HepG2 (cell line): ENCODE measurements at regions not wholly inside any gene's neighbourhood (a gene's known extent, or its start where the extent isn't known, plus 50 kb on each side); places are given as distances from the start of the nearest gene placed in this dataset.

ENCODE experiments used
- ATAC-seq: fragments of 200-7000 bp; cut with Tn5 transposase; 3 replicates; pipeline ENCODE4 v1.9.1; 2020; ENCODE audit warnings: mild to moderate bottlenecking, moderate library complexity
- BruUV-seq: library from RNA; stranded (reverse); fragments of 400-500 nt; replicated peaks from 2 replicates; lab custom pipeline; 2021; lab: Mats Ljungman, UMichigan
- CTCF ChIA-PET: fragments of 300-600 bp; formaldehyde crosslinking; extraction: SDS; loops from one replicate; lab custom pipeline; 2021; ENCODE audit warnings: low total read pairs, inconsistent platforms, low intra/inter-chr PET ratio; lab: Yijun Ruan, JAX
- POLR2A ChIA-PET: fragments of 350-600 bp; sonication (Branson Sonifier 250); formaldehyde crosslinking; loops from one replicate; lab custom pipeline; 2020; ENCODE audit warnings: antibody characterized with exemption, inconsistent platforms; lab: Yijun Ruan, JAX
- DNase-seq: peaks from one replicate; pipeline ENCODE4 v3.0.0-alpha.2; 2015; ENCODE audit warnings: low spot score
- FAIRE-seq: peaks from 3 replicates; lab custom pipeline; 2011; peaks lifted over from hg19 to GRCh38; lab: Jason Lieb, UNC
- H2AFZ ChIP-seq: one replicate; pipeline ENCODE4 v1.6.1; 2011; ENCODE audit warnings: low read length, inconsistent platforms
- H3K27ac ChIP-seq: fragments of 300-600 bp; 3 replicates; pipeline ENCODE4 v1.8.0; 2011; ENCODE audit warnings: mixed run types, mild to moderate bottlenecking, mixed read lengths, low read length, inconsistent platforms; ENCODE audit not compliant: insufficient read depth; ENCODE audit errors: extremely low read length
- H3K27me3 ChIP-seq, 2 experiments: fragments of 200-600 bp in 1 of 2; 2 replicates in 1 of 2; 3 replicates in 1 of 2; pipeline versions ENCODE4 v1.6.0 to v1.8.0; 2011; ENCODE audit warnings: low read length in 2 of 2, mild to moderate bottlenecking in 2 of 2, moderate library complexity in 2 of 2, inconsistent platforms in 1 of 2; ENCODE audit not compliant: insufficient read depth in 2 of 2, control insufficient read depth in 1 of 2
- H3K36me3 ChIP-seq, 2 experiments: fragments of 200-600 bp in 1 of 2; replicated peaks in 1 of 2; 2 replicates in 1 of 2; 3 replicates in 1 of 2; pipeline versions ENCODE4 v1.5.1 to v1.8.0; 2011; ENCODE audit warnings: low read length in 2 of 2, inconsistent platforms in 1 of 2; ENCODE audit not compliant: insufficient read depth in 2 of 2, control insufficient read depth in 1 of 2
- H3K4me1 ChIP-seq: 2 replicates; pipeline ENCODE4 v1.5.1; 2012; ENCODE audit warnings: low read length, inconsistent platforms; ENCODE audit not compliant: insufficient read depth
- H3K4me2 ChIP-seq: 2 replicates; pipeline ENCODE4 v1.6.0; 2011; ENCODE audit warnings: low read depth, low read length, inconsistent platforms
- H3K4me3 ChIP-seq, 3 experiments: fragments of 200-600 bp in 1 of 3; sonication (generic), shearing (Covaris generic) in 1 of 3; replicated peaks in 1 of 3; 2 replicates each; pipeline ENCODE4 v1.5.1; 2011 to 2016; ENCODE audit warnings: low read length in 3 of 3, inconsistent platforms in 2 of 3, low read depth in 2 of 3, mild to moderate bottlenecking in 2 of 3, control low read depth in 1 of 3, mixed read lengths in 1 of 3; ENCODE audit not compliant: insufficient read depth in 1 of 3
- H3K79me2 ChIP-seq: one replicate; pipeline ENCODE4 v1.6.1; 2011; ENCODE audit warnings: low read length, inconsistent platforms; ENCODE audit not compliant: insufficient read depth
- H3K9ac ChIP-seq: 2 replicates; pipeline ENCODE4 v1.6.0; 2011; ENCODE audit warnings: mild to moderate bottlenecking, low read depth, low read length, inconsistent platforms; ENCODE audit not compliant: insufficient read depth
- H3K9me3 ChIP-seq: 2 replicates; pipeline ENCODE4 v1.5.1; 2012; ENCODE audit warnings: mild to moderate bottlenecking, low read length
- H4K20me1 ChIP-seq: 2 replicates; pipeline ENCODE4 v1.6.0; 2011; ENCODE audit warnings: inconsistent platforms, mild to moderate bottlenecking, low read length, moderate library complexity; ENCODE audit not compliant: insufficient read depth
- CBX2 ChIP-seq, 2 experiments: fragments of 200-600 bp in 1 of 2; sonication (generic); formaldehyde crosslinking in 1 of 2; IDR thresholded peaks; 2 replicates each; pipeline versions ENCODE4 v1.7.0 to v1.8.1; 2018 to 2022; ENCODE audit warnings: low read depth in 2 of 2, low read length in 1 of 2, mild to moderate bottlenecking in 1 of 2, missing genetic modification reagents in 1 of 2
- CHCHD3 ChIP-seq: sonication (generic); formaldehyde crosslinking; IDR thresholded peaks from 2 replicates; pipeline ENCODE4 v1.8.0; 2022; ENCODE audit warnings: mild to moderate bottlenecking, missing genetic modification reagents, moderate library complexity
- FOSL2 ChIP-seq: sonication (generic); formaldehyde crosslinking; IDR thresholded peaks from 2 replicates; pipeline ENCODE4 v1.4.0; 2020; ENCODE audit warnings: missing genetic modification reagents
- FOXK2 ChIP-seq: fragments of 450-650 bp; IDR thresholded peaks from 2 replicates; pipeline ENCODE4 v1.6.1; 2016
- HNRNPK ChIP-seq: fragments of 200-400 bp; formaldehyde crosslinking; IDR thresholded peaks from 2 replicates; pipeline ENCODE4 v1.6.1; 2018; ENCODE audit warnings: low read length, low read depth, moderate library complexity, mild to moderate bottlenecking; ENCODE audit not compliant: poor library complexity, severe bottlenecking
- KDM3A ChIP-seq: IDR thresholded peaks from 2 replicates; pipeline ENCODE4 v1.6.1; 2018; ENCODE audit warnings: low read depth, missing compliant biosample characterization
- KMT2B ChIP-seq: IDR thresholded peaks from 2 replicates; pipeline ENCODE4 v1.6.1; 2016; ENCODE audit warnings: missing genetic modification reagents, missing compliant biosample characterization
- MAFG ChIP-seq: sonication (generic); formaldehyde crosslinking; IDR thresholded peaks from 2 replicates; pipeline ENCODE4 v1.5.1; 2020; ENCODE audit warnings: mild to moderate bottlenecking, missing genetic modification reagents
- SMARCE1 ChIP-seq: fragments of 450-650 bp; IDR thresholded peaks from 2 replicates; pipeline ENCODE4 v1.6.1; 2017; ENCODE audit warnings: borderline replicate concordance
- ZNF546 ChIP-seq: sonication (generic); formaldehyde crosslinking; conservative IDR thresholded peaks from 2 replicates; pipeline ENCODE4 v1.8.1; 2023; ENCODE audit warnings: mild to moderate bottlenecking, missing genetic modification reagents
- ZNF563 ChIP-seq: sonication (generic); formaldehyde crosslinking; IDR thresholded peaks from 2 replicates; pipeline ENCODE4 v1.8.0; 2022; ENCODE audit warnings: mild to moderate bottlenecking, moderate library complexity, missing genetic modification reagents
- ZNF782 ChIP-seq: sonication (generic); formaldehyde crosslinking; IDR thresholded peaks from 2 replicates; pipeline ENCODE4 v1.4.0; 2020; ENCODE audit warnings: missing genetic modification reagents, mild to moderate bottlenecking, borderline replicate concordance
- ZNF792 ChIP-seq: IDR thresholded peaks from 2 replicates; pipeline ENCODE4 v1.6.1; 2016
- ZNF841 ChIP-seq: sonication (generic); formaldehyde crosslinking; IDR thresholded peaks from 2 replicates; pipeline ENCODE4 v1.8.1; 2023; ENCODE audit warnings: missing genetic modification reagents, borderline replicate concordance
- WGBS: methylation state at CpG from one replicate; pipeline ENCODE4 v1.1.6; 2017; ENCODE audit warnings: low lambda C conversion rate; 5-methylcytosine and 5-hydroxymethylcytosine counted together
- in situ Hi-C: cut with HindIII; loops from 2 replicates; pipeline ENCODE4 v1.10.0; 2017; ENCODE audit warnings: low pct_unique_long_range_greater_than_20kb; ENCODE audit not compliant: extremely low pct_ligation_motif_present
- intact Hi-C: fragments of 100-400 bp; cut with micrococcal nuclease; formaldehyde crosslinking; loops from one replicate; pipeline ENCODE4 v1.10.0; 2022; ENCODE audit not compliant: unreplicated experiment
- TF ChIP-seq, protein P1 (sequence below): sonication (generic); formaldehyde crosslinking; IDR thresholded peaks from 2 replicates; pipeline ENCODE4 v1.5.1; 2020; ENCODE audit warnings: missing genetic modification reagents, mild to moderate bottlenecking, borderline replicate concordance
- TF ChIP-seq, protein P2 (sequence below): sonication (generic); formaldehyde crosslinking; IDR thresholded peaks from 2 replicates; pipeline ENCODE4 v1.8.1; 2023; ENCODE audit warnings: mild to moderate bottlenecking, missing genetic modification reagents, borderline replicate concordance
- TF ChIP-seq, protein P3 (sequence below): sonication (generic); formaldehyde crosslinking; IDR thresholded peaks from 2 replicates; pipeline ENCODE4 v1.5.0; 2020; ENCODE audit warnings: mild to moderate bottlenecking, missing genetic modification reagents, borderline replicate concordance
- TF ChIP-seq, protein P4 (sequence below): sonication (generic); formaldehyde crosslinking; IDR thresholded peaks from 2 replicates; pipeline ENCODE4 v1.4.0; 2020; ENCODE audit warnings: missing genetic modification reagents

DNA sequence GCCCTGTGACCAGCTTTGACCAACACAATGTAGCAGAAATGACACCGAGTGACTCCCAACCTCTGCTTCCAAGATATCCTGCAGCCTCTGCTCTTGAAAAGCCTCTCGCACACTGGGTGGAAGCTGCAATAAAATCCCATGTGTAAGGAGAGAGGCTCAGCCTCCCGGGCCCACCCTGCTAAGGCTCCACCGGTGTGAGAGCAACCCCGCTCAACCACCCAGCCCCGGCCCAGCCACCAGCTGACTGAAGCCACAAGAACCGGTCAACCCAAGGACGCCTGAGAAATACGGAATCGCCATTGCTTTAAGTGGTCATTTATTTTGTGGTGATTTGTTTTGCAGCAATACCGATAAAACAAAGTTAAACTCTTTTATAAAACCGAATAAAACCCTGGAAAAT is 452.8 kb upstream of the SMIM21 start:
- H3K27me3 ChIP-seq: no peaks in the 10 kb centered on the region; a peak in 1 of 5 replicates
- DNase-seq: no peak
- TF ChIP-seq, protein P1, sequence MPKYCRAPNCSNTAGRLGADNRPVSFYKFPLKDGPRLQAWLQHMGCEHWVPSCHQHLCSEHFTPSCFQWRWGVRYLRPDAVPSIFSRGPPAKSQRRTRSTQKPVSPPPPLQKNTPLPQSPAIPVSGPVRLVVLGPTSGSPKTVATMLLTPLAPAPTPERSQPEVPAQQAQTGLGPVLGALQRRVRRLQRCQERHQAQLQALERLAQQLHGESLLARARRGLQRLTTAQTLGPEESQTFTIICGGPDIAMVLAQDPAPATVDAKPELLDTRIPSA (CRISPR knock-in tag): no peak
- no peak for TF ChIP-seq ZNF782 (CRISPR knock-in tag)
- no peak for TF ChIP-seq CBX2 (IDR thresholded peaks at IDR 0.05; ENCODE audit: low read depth, low read length)
- TF ChIP-seq CBX2 (CRISPR knock-in tag; IDR thresholded peaks at IDR 0.05; ENCODE audit: low read depth): no peak
- TF ChIP-seq KMT2B (CRISPR knock-in tag): no peak
- no peak for TF ChIP-seq MAFG (CRISPR knock-in tag)
- TF ChIP-seq SMARCE1: no peak
- TF ChIP-seq, protein P2, sequence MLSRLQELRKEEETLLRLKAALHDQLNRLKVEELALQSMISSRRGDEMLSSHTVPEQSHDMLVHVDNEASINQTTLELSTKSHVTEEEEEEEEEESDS (CRISPR knock-in tag): no peak
- no peak for TF ChIP-seq FOXK2
- TF ChIP-seq, protein P3, sequence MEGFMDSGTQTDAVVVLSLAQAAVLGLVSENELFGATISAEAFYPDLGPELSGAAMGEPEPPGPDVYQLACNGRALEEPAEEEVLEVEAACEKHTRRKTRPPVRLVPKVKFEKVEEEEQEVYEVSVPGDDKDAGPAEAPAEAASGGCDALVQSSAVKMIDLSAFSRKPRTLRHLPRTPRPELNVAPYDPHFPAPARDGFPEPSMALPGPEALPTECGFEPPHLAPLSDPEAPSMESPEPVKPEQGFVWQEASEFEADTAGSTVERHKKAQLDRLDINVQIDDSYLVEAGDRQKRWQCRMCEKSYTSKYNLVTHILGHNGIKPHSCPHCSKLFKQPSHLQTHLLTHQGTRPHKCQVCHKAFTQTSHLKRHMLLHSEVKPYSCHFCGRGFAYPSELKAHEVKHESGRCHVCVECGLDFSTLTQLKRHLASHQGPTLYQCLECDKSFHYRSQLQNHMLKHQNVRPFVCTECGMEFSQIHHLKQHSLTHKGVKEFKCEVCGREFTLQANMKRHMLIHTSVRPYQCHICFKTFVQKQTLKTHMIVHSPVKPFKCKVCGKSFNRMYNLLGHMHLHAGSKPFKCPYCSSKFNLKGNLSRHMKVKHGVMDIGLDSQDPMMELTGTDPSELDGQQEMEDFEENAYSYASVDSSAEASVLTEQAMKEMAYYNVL (CRISPR knock-in tag): no peak
- no peak for TF ChIP-seq FOSL2 (CRISPR knock-in tag)
- TF ChIP-seq ZNF546: no peak
- TF ChIP-seq ZNF841 (CRISPR knock-in tag): no peak
- TF ChIP-seq ZNF563 (CRISPR knock-in tag): no peak
- TF ChIP-seq, protein P4, sequence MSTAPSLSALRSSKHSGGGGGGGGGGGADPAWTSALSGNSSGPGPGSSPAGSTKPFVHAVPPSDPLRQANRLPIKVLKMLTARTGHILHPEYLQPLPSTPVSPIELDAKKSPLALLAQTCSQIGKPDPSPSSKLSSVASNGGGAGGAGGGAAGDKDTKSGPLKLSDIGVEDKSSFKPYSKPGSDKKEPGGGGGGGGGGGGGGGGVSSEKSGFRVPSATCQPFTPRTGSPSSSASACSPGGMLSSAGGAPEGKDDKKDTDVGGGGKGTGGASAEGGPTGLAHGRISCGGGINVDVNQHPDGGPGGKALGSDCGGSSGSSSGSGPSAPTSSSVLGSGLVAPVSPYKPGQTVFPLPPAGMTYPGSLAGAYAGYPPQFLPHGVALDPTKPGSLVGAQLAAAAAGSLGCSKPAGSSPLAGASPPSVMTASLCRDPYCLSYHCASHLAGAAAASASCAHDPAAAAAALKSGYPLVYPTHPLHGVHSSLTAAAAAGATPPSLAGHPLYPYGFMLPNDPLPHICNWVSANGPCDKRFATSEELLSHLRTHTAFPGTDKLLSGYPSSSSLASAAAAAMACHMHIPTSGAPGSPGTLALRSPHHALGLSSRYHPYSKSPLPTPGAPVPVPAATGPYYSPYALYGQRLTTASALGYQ (CRISPR knock-in tag): no peak
- no peak for TF ChIP-seq HNRNPK
- TF ChIP-seq KDM3A (CRISPR knock-in tag): no peak
- no peak for TF ChIP-seq CHCHD3
- no peak for TF ChIP-seq ZNF792
- no peak overlapping the region for H3K4me2 ChIP-seq
- intact Hi-C loops (loop anchor here (10.0 kb wide), 1 partner anchor 375 kb away; no protein-coding TSS in a partner anchor), in situ Hi-C loops (loop anchor here (10.0 kb wide), 1 partner anchor 465 kb away; no protein-coding TSS in a partner anchor)
- ChIA-PET POLR2A (no interaction called here), CTCF (no interaction called here)
- no peaks in the 10 kb centered on the region for H3K9me3 ChIP-seq
- no peak for ATAC-seq
- H3K27ac ChIP-seq: no peak overlapping the region
- no peak for FAIRE-seq
- no peaks in the 10 kb centered on the region for H4K20me1 ChIP-seq
- no peak overlapping the region for H3K9ac ChIP-seq
- 15% methylated on average over 10 of the region's 12 CpGs for WGBS
- BruUV-seq: no TSS peak
- H3K79me2 ChIP-seq: no peaks in the 10 kb centered on the region
- H3K4me1 ChIP-seq: no peaks in the 10 kb centered on the region
- H3K4me3 ChIP-seq: no peak overlapping the region
- no peaks in the 10 kb centered on the region for H3K36me3 ChIP-seq
- H2AFZ ChIP-seq: no peak overlapping the region
